ENCODE measurements at regions not wholly inside any gene's neighbourhood (a gene's known extent, or its start where the extent isn't known, plus 50 kb on each side); places are given as distances from the start of the nearest gene placed in this dataset.

DNA sequence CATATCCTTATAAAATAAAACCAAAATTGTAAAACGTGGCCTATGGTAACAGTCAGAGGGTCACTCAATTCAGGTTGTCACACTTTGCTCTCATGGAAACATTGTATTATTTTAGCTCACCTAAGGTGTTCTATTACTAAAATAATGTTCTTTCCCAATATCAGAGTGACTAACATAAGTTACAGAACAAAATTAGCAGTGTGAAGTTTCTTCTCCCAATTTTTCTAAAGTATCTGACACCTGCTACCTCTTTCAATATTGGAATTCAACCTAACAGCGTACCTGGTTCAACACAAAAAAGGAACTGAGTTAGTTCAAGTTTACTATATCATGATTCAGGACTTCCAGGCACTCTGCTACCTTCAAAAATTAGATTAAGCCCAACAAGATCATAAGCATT, 190.4 kb downstream of the ZEB2 start:
- TF ChIP-seq YY2 (tag by site-specific recombination; IDR thresholded peaks at IDR 0.05) (no peak), ZNF202 (tag by site-specific recombination; IDR thresholded peaks at IDR 0.05; ENCODE audit: borderline replicate concordance) (no peak), ZNF777 (tag by site-specific recombination; IDR thresholded peaks at IDR 0.05; ENCODE audit: borderline replicate concordance) (no peak)
